ENCODE measurements at regions not wholly inside any gene's neighbourhood (a gene's known extent, or its start where the extent isn't known, plus 50 kb on each side); places are given as distances from the start of the nearest gene placed in this dataset.

DNA sequence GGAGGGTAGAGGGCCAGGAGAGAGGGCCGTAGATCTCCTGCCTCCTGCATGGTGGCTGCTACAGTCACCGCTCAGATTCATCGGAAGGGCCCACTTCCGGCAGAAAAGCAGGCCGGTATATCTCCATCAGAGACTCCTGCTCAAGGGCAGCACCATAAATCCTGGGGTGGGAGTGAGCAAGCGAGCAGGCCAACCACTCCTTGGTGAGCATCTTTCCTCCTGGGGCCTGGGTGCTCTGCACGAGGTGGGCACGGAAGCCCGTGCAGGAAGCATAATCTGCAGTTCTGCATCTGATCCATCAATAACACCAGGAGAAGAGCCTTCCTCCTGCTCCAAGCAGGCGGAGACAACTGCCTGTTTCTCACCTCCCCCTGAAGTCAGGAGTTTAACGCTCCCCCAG, 57.4 kb upstream of the TMEM132E start:
- intact Hi-C loops (cut with micrococcal nuclease; ENCODE audit: unreplicated experiment), result no loop called here
- in situ Hi-C loops (cut with HindIII; ENCODE audit: extremely low pct_ligation_motif_present, low pct_unique_long_range_greater_than_20kb), result no loop called here
- Histone ChIP-seq H4K20me1 (ENCODE audit: insufficient read depth, low read length) (no peaks in the 10 kb centered on the region), H3K4me3 (replicated peaks in 1 of 3; ENCODE audit: insufficient read depth in 1 of 3, low read depth in 2 of 3, low read length in 3 of 3) (no peak overlapping the region), H3K4me1 (ENCODE audit: insufficient read depth, low read length) (no peaks in the 10 kb centered on the region), H3K27ac (ENCODE audit: extremely low read length, insufficient read depth, low read length) (no peak overlapping the region), H3K36me3 (replicated peaks in 1 of 2; ENCODE audit: control insufficient read depth in 1 of 2, insufficient read depth in 2 of 2, low read length in 2 of 2) (no peaks in the 10 kb centered on the region), H3K79me2 (ENCODE audit: insufficient read depth, low read length) (no peaks in the 10 kb centered on the region), H3K9ac (ENCODE audit: insufficient read depth, low read depth, low read length) (no peak overlapping the region), H3K27me3 (ENCODE audit: control insufficient read depth in 1 of 2, insufficient read depth in 2 of 2, low read length in 2 of 2) (peaks cover 0 to 3% of the 10 kb centered on the region in 2 experiments; a peak in 2 of 5 replicates), H3K9me3 (ENCODE audit: low read length) (no peaks in the 10 kb centered on the region), H3K4me2 (ENCODE audit: low read depth, low read length) (no peak overlapping the region), H2AFZ (ENCODE audit: low read length) (no peak overlapping the region)
- no TSS peak for BruUV-seq (replicated peaks)
- DNase-seq (ENCODE audit: low spot score) (no peak), FAIRE-seq (no peak), ATAC-seq (no peak)
- no peak for TF ChIP-seq MAZ (IDR thresholded peaks at IDR 0.05; ENCODE audit: borderline replicate concordance, low read depth, low read length)
- TF ChIP-seq MAZ (CRISPR knock-in tag; IDR thresholded peaks at IDR 0.05; ENCODE audit: low read depth), result no peak
- no peak for TF ChIP-seq ZNF790 (CRISPR knock-in tag; IDR thresholded peaks at IDR 0.05; ENCODE audit: borderline replicate concordance)
- no peak for TF ChIP-seq HNRNPLL (IDR thresholded peaks at IDR 0.05; ENCODE audit: low read depth, low read length, poor library complexity, severe bottlenecking)
- TF ChIP-seq TBX3 (IDR thresholded peaks at IDR 0.05; ENCODE audit: borderline replicate concordance), result no peak
- no peak for TF ChIP-seq NONO (IDR thresholded peaks at IDR 0.05)
- no peak for TF ChIP-seq NONO (CRISPR knock-in tag; conservative IDR thresholded peaks at IDR 0.05)
- no peak for TF ChIP-seq BRCA1 (CRISPR knock-in tag; IDR thresholded peaks at IDR 0.05)
- TF ChIP-seq IKZF1 (IDR thresholded peaks at IDR 0.05), result no peak
- TF ChIP-seq PAWR (CRISPR knock-in tag; IDR thresholded peaks at IDR 0.05; ENCODE audit: borderline replicate concordance), result no peak
- no peak for TF ChIP-seq SAP130 (CRISPR knock-in tag; IDR thresholded peaks at IDR 0.05; ENCODE audit: low read depth)
- no peak for TF ChIP-seq ZFP82 (CRISPR knock-in tag; IDR thresholded peaks at IDR 0.05; ENCODE audit: borderline replicate concordance)
- TF ChIP-seq, protein P1, sequence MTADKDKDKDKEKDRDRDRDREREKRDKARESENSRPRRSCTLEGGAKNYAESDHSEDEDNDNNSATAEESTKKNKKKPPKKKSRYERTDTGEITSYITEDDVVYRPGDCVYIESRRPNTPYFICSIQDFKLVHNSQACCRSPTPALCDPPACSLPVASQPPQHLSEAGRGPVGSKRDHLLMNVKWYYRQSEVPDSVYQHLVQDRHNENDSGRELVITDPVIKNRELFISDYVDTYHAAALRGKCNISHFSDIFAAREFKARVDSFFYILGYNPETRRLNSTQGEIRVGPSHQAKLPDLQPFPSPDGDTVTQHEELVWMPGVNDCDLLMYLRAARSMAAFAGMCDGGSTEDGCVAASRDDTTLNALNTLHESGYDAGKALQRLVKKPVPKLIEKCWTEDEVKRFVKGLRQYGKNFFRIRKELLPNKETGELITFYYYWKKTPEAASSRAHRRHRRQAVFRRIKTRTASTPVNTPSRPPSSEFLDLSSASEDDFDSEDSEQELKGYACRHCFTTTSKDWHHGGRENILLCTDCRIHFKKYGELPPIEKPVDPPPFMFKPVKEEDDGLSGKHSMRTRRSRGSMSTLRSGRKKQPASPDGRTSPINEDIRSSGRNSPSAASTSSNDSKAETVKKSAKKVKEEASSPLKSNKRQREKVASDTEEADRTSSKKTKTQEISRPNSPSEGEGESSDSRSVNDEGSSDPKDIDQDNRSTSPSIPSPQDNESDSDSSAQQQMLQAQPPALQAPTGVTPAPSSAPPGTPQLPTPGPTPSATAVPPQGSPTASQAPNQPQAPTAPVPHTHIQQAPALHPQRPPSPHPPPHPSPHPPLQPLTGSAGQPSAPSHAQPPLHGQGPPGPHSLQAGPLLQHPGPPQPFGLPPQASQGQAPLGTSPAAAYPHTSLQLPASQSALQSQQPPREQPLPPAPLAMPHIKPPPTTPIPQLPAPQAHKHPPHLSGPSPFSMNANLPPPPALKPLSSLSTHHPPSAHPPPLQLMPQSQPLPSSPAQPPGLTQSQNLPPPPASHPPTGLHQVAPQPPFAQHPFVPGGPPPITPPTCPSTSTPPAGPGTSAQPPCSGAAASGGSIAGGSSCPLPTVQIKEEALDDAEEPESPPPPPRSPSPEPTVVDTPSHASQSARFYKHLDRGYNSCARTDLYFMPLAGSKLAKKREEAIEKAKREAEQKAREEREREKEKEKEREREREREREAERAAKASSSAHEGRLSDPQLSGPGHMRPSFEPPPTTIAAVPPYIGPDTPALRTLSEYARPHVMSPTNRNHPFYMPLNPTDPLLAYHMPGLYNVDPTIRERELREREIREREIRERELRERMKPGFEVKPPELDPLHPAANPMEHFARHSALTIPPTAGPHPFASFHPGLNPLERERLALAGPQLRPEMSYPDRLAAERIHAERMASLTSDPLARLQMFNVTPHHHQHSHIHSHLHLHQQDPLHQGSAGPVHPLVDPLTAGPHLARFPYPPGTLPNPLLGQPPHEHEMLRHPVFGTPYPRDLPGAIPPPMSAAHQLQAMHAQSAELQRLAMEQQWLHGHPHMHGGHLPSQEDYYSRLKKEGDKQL (CRISPR knock-in tag; IDR thresholded peaks at IDR 0.05; ENCODE audit: low read depth), result no peak
- no peak for TF ChIP-seq ZMAT3 (CRISPR knock-in tag; conservative IDR thresholded peaks at IDR 0.05)
- TF ChIP-seq HMG20A (CRISPR knock-in tag; IDR thresholded peaks at IDR 0.05; ENCODE audit: borderline replicate concordance), result no peak
- TF ChIP-seq ZEB1 (IDR thresholded peaks at IDR 0.05; ENCODE audit: insufficient replicate concordance, low read depth), result no peak
- TF ChIP-seq ZNF644 (CRISPR knock-in tag; IDR thresholded peaks at IDR 0.05; ENCODE audit: low read depth), result no peak
- no peak for TF ChIP-seq REXO4 (CRISPR knock-in tag; IDR thresholded peaks at IDR 0.05; ENCODE audit: borderline replicate concordance)
- TF ChIP-seq ATF1 (CRISPR knock-in tag; IDR thresholded peaks at IDR 0.05), result no peak
- ChIA-PET POLR2A (no interaction called here), CTCF (ENCODE audit: low intra/inter-chr PET ratio, low total read pairs) (no interaction called here)
- 63% methylated on average over 2 of the region's 11 CpGs for WGBS (ENCODE audit: low lambda C conversion rate)
